ENCODE measurements at regions not wholly inside any gene's neighbourhood (a gene's known extent, or its start where the extent isn't known, plus 50 kb on each side); places are given as distances from the start of the nearest gene placed in this dataset.

DNA sequence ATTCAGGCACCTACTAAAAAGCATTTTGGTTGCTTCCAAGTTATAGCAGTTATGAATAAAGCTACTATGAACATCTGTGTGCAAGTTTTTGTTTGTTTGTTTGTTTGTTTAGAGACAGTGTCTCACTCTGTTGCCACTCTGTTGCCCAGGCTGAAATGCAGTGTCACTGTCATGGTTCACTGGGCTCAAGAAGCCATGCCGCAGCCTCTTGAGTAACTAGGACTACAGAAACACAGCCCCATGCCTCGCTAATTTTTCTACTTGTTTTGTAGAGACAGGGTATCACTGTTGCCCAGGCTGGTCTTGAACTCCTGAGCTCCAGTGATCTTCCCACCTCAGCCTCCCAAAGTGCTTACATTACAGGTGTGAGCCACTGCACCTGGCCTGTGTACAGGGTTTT lies 795.9 kb downstream of the EPHA7 start:
- no peak for DNase-seq (ENCODE audit: low read depth)

DNA sequence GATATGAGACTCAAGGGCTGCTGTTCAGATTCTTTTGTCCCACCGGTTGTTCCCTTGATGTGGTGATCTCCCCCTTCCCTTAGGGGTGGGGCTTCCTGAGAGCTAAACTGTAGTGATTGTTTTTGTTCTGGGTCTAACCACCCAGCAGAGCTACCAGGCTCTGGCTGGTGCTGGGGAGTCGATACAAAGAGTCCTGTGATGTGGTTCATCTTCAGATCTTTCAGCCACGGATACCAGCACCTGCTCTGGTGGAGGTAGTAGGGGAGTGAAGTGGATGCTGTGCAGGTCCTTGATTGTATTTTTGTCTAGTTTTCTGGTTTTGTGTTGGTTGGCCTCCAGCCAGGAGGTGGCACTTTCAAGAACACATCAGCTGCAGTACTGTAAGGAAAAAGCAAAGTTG lies 801.6 kb downstream of the EPHA7 start:
- no peak for DNase-seq (ENCODE audit: low read depth)

- no peak for DNase-seq (ENCODE audit: low read depth)
Measured at GRCh38 chr6:92608751-92609150, 810.6 kb downstream of the EPHA7 start.

GRCh38 chr6:92593201-92593600 lies 826.2 kb downstream of the EPHA7 start:
- no peak for DNase-seq (ENCODE audit: low read depth)

- no peak for DNase-seq (ENCODE audit: low read depth)
Measured at GRCh38 chr6:92589996-92590395, 829.4 kb downstream of the EPHA7 start.

- DNase-seq (ENCODE audit: low read depth), result no peak
Measured at GRCh38 chr6:92588148-92588547, 831.2 kb downstream of the EPHA7 start.

- DNase-seq (ENCODE audit: low read depth), result no peak
Measured at GRCh38 chr6:92587525-92587924, 831.8 kb downstream of the EPHA7 start.

- DNase-seq (ENCODE audit: low read depth), result no peak
Measured at GRCh38 chr6:92586236-92586977, 833.0 kb downstream of the EPHA7 start.

GRCh38 chr6:92582211-92582610 lies 837.1 kb downstream of the EPHA7 start:
- DNase-seq (ENCODE audit: low read depth), result no peak

DNA sequence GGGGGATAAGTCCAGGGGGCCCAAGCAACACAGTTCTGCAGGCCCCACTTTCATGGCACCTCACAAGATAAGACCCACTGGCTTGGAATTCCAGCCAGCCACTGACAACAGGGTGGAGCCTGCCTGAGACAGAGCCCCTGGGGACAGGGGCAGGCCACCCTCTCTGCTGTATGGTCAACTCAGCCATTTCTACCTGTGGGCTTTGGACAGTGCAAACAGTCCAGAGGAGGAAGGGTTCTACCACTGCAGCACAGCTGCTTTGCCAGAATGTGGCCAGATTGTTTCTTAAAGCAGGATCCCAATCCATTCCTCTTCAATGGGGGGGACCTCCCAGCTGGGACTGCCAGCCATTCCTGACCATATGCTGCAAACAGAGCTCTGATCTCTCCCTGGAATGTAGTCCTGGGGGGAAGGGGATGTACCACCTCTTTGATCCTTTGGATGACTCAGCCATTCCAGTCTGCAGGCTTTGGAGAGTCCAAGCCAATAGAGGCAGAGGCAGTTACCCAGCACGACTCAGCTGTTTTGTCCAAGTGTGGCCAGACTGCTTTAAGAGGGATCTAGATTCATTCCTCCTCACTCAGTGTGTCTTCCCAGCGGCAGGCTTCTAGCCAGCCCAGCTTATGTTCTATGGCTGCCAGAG lies 842.2 kb downstream of the EPHA7 start:
- no peak for DNase-seq (ENCODE audit: low read depth)

DNA sequence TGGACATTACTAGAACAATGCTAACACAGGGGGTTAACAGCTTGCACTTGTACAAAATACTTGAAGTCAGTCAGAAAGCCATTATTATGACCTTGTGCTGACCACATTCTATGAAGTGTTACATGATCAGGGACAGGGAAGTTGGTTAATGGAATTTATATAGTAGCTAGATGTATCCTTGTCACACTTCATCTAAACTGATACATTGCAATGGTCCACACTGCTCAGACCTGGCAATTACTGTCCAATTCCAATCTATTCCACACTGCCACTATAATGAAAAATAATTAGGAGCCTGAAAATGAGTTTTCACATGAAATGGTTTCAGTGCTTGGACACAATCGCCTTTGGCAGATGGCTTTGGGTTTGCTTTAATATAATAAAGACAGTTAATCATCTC lies 850.8 kb downstream of the EPHA7 start:
- no peak for DNase-seq (ENCODE audit: low read depth)

- no peak for DNase-seq (ENCODE audit: low read depth)
Measured at GRCh38 chr6:92566632-92567031, 852.7 kb downstream of the EPHA7 start.

DNA sequence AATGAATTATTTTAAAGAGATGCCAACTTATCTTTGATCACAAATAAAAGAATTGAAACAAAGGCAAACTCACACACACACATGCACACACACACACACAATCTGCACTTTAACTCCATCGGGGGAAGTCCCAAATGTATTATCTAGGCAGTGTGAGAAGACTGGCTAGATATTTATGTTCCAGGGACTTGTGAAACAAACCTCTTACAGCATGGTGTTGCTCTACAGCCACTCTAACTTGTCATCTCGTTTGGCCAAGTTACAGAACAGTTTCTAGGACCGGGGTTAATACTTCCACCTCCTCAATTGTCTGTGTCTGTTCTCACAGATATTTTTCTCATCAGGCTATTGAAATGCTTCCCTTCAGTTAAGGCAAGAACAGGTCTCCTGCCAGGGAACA lies 855.0 kb downstream of the EPHA7 start:
- no peak for DNase-seq (ENCODE audit: low read depth)

DNA sequence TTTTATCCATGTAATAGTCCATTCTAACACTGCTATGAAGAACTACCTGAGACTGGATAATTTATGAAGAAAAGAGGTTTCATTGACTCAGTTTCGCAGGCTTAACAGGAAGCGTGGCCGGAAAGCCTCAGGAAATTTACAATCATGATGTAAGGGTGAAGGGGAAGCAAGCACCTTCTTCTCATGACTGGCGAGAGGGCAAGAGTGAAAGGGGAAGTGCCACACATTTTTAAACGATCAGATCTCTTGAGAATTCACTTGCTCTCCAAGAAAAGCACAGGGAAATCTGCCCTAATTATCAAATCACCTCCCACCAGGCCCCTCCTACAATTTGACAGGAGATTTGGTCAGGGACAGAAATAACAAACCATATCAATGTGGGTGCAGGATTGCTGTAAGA lies 859.7 kb downstream of the EPHA7 start:
- no peak for DNase-seq (ENCODE audit: low read depth)

- peak; percentile 9 for DNase-seq (ENCODE audit: low read depth)
Measured at GRCh38 chr6:92559003-92559402, 860.4 kb downstream of the EPHA7 start.

- DNase-seq (ENCODE audit: low read depth), result no peak
Measured at GRCh38 chr6:92550501-92550900, 868.9 kb downstream of the EPHA7 start.

DNA sequence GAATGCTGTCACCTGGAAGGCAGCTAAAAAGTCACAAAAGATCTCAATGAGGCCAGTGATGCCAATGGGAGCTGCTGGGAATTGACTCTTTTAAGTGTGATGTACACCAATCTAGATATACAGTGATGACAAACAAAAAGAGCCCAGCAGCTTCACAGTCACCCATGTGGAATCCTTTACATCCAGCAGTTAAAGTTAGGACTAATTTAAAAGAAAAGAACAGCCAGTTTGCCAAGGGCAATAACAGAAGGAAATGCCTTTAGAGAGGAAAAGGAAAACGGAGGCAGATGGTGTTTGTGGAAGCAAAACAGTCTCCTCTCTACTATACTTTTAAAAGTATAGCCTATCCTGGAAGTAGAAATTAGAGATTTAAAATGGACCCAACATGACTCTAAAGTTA lies 873.5 kb downstream of the EPHA7 start:
- no peak for DNase-seq (ENCODE audit: low read depth)

GRCh38 chr6:92541448-92542060 lies 877.8 kb downstream of the EPHA7 start:
- DNase-seq (ENCODE audit: low read depth), result no peak

GRCh38 chr6:92538926-92539325 lies 880.4 kb downstream of the EPHA7 start:
- no peak for DNase-seq (ENCODE audit: low read depth)

GRCh38 chr6:92538275-92538674 lies 881.1 kb downstream of the EPHA7 start:
- no peak for DNase-seq (ENCODE audit: low read depth)

DNA sequence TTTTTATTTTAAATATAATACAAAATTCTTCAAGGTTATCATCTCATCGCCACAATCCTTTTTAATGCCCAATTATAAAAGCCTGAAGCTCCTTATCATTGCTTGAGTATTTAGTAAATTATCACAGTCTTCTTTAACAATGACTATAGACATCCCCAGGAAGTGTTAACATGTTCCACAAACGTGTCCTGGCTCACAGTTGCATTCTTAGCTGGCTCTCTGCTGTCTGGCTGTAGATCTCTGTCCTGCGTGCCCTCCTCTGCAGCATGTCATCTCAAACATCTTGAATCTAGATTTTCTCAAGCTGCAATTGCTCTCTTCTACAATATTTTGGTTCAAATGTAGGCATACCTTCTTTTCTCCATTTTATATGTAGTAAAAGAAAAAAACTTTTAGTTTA lies 885.2 kb downstream of the EPHA7 start:
- no peak for DNase-seq (ENCODE audit: low read depth)

DNA sequence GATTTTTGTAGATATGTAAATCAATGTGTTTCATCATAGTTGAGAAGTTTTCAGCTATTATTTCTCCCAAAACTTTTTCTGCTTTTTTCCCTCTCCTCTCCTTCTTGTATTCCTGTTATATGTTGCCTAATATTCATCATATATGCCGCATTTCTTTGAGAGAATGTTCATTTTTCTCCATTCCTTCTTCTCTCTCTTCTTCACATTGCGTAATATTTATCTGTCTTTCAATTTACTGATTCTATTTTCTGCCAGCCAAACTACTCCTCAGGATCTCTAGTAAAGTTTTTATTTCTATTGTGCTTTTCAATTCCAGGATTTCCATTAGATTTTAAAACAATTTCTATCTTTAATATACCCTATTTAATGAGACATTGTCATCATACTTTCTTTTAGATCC lies 896.8 kb downstream of the EPHA7 start:
- DNase-seq (ENCODE audit: low read depth), result no peak

- DNase-seq (ENCODE audit: low read depth), result no peak
Measured at GRCh38 chr6:92521553-92521952, 897.8 kb downstream of the EPHA7 start.

- no peak for DNase-seq (ENCODE audit: low read depth)
Measured at GRCh38 chr6:92510137-92510536, 909.2 kb downstream of the EPHA7 start.
